NB4 (cell line): ENCODE measurements at regions not wholly inside any gene's neighbourhood (a gene's known extent, or its start where the extent isn't known, plus 50 kb on each side); places are given as distances from the start of the nearest gene placed in this dataset.

Experiments
- DNase-seq: peaks from one replicate; pipeline ENCODE4 v3.0.0; 2010; ENCODE audit warnings: low read depth
- H3K4me3 ChIP-seq: one replicate; pipeline ENCODE4 v1.5.1; 2011; ENCODE audit warnings: mild to moderate bottlenecking, low read depth, low read length, moderate library complexity
- MYC ChIP-seq: IDR thresholded peaks from 2 replicates; pipeline ENCODE4 v1.6.1; 2011; ENCODE audit warnings: low read depth, low read length
- POLR2A ChIP-seq: IDR thresholded peaks from 2 replicates; pipeline ENCODE4 v1.6.1; 2011; ENCODE audit warnings: mild to moderate bottlenecking; ENCODE audit not compliant: insufficient read length; ENCODE audit errors: extremely low read depth
- TF ChIP-seq, protein P1 (sequence below): IDR thresholded peaks from one replicate; pipeline ENCODE4 v1.5.1; 2012; ENCODE audit warnings: low read depth, low read length
- TF ChIP-seq, protein P2 (sequence below): IDR thresholded peaks from 2 replicates; pipeline ENCODE4 v1.6.1; 2011; ENCODE audit warnings: low read depth, low read length

DNA sequence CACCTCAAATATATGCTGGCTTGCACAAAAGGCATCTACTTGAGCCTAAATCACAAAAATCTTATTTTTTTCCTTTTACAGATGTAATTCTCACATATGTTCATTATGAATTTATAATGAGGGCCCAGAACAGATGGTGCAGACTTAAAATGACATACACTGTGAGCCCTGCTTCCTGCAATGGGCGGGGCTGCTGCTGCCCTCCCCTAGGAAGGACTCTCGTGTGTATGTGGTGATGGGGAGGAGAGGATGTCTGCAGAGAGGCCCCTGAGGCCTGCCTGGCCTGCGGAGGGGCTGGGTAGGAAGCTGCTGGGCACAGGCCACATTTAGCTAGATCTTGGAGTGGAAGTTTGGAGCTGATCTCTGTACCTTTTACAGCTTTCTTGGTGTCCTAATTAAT lies 233.4 kb upstream of the KIRREL3 start:
- TF ChIP-seq POLR2A, result no peak
- TF ChIP-seq MYC, result no peak
- TF ChIP-seq, protein P1, sequence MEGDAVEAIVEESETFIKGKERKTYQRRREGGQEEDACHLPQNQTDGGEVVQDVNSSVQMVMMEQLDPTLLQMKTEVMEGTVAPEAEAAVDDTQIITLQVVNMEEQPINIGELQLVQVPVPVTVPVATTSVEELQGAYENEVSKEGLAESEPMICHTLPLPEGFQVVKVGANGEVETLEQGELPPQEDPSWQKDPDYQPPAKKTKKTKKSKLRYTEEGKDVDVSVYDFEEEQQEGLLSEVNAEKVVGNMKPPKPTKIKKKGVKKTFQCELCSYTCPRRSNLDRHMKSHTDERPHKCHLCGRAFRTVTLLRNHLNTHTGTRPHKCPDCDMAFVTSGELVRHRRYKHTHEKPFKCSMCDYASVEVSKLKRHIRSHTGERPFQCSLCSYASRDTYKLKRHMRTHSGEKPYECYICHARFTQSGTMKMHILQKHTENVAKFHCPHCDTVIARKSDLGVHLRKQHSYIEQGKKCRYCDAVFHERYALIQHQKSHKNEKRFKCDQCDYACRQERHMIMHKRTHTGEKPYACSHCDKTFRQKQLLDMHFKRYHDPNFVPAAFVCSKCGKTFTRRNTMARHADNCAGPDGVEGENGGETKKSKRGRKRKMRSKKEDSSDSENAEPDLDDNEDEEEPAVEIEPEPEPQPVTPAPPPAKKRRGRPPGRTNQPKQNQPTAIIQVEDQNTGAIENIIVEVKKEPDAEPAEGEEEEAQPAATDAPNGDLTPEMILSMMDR, result no peak
- TF ChIP-seq, protein P2, sequence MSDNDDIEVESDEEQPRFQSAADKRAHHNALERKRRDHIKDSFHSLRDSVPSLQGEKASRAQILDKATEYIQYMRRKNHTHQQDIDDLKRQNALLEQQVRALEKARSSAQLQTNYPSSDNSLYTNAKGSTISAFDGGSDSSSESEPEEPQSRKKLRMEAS, result no peak
- H3K4me3 ChIP-seq, result no peak overlapping the region
- DNase-seq, result no peak

DNA sequence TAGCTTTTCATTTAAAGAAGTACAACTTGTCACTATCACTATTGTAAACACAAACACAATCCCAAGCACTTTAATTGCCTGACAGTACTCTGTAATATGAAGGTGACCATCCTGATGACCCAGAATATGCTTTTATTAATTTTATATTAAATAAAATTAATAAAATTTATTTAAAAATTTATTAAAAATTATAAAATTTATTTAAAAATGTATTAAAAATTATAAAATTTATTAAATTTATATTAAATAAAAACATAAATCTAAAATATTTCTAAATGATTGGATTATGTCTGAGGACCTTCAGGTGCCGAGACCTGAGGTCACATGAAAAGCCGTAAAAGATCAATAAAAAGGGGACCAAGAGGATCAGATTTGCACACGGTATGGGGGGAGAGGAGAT lies 229.8 kb upstream of the KIRREL3 start:
- H3K4me3 ChIP-seq, result no peak overlapping the region
- TF ChIP-seq POLR2A, result no peak
- TF ChIP-seq MYC, result no peak
- TF ChIP-seq, protein P2, result no peak
- no peak for DNase-seq

DNA sequence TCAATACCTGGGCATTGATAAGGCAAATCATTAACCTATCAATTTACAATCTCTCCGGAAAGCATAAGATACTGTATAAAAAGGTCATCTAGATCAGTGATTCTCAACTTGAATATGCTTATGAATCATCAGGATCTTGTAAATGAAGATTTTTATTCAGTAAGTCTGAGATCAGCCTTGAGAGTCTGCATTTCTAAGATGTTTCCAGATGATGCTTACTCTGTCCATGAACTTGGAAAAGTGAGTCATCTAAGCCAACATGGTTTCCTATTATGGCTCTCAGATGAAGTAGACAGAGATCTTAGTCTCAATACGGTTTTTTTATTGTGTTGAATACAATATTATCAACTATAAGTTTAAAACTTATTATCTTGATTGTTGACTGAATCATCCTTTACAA lies 226.4 kb upstream of the KIRREL3 start:
- TF ChIP-seq, protein P2, result no peak
- TF ChIP-seq MYC (no peak), POLR2A (no peak)
- TF ChIP-seq, protein P1, result no peak
- no peak for DNase-seq
- no peak overlapping the region for H3K4me3 ChIP-seq

DNA sequence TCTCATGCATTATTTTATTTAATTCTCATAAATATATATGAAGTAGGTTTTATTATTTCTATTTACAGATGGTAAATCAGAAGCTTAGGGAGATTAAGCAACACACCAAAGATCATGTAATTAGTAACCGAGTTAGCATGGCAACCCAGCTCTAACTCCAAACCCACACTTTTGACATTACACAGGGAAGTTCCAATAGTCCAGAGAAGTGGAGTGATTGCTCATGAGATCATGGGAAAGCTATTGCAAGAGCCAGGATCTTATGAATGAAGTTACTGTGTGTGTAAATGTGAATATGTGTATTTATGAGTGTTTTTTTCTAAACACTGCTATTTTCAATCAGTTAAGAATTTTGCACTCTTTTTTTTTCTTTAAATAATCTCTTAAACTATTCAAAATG lies 225.8 kb upstream of the KIRREL3 start:
- no peak for TF ChIP-seq MYC
- TF ChIP-seq, protein P1, result no peak
- DNase-seq, result no peak
- H3K4me3 ChIP-seq, result no peak overlapping the region

DNA sequence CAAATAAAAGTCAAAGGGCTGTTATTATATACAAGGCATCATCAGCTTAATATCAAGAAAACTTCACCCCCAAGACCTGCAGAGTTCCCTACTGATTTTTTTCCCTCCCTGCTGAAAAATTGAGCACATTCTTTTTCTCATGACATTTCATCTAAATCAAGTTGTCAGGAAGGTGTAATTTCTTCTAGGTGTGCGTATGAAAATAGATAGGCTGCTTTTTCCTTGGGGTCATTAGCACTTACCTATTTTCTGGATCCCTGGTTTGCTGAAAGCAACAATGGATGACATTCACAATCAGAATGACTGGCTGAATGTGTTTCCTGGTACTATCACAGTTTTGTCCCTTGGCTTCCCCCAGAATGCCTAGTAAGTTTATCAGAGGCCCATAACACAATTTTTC lies 225.0 kb upstream of the KIRREL3 start:
- TF ChIP-seq POLR2A (no peak), MYC (no peak)
- TF ChIP-seq, protein P1, result no peak
- TF ChIP-seq, protein P2, result no peak
- no peak overlapping the region for H3K4me3 ChIP-seq

DNA sequence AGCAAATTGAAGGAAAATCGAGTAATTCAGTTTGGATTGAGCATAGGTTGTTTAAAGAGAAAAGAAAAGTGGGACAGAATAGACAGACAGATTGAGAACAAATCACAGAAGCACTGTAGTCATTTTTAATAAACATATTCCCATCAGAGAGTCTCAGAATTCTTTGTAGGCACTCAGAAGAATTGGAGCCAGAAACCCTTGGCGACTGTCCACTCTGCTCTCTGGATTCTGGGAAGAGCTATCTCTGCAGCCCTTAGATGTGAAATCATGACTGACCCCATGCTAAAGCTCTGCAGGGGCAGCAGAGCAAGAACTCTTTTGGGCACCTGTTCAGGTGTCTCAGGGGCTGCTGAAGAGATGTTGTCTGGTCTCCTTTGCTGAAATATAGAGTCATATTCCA lies 223.7 kb upstream of the KIRREL3 start:
- H3K4me3 ChIP-seq, result no peak overlapping the region
- TF ChIP-seq, protein P2, result no peak
- no peak for TF ChIP-seq POLR2A
- TF ChIP-seq, protein P1, result no peak
- TF ChIP-seq MYC, result no peak
- DNase-seq, result no peak

More for the DNA sequence above, 225.0 kb upstream of the KIRREL3 start:
- DNase-seq, result no peak
